ENCODE measurements at regions not wholly inside any gene's neighbourhood (a gene's known extent, or its start where the extent isn't known, plus 50 kb on each side); places are given as distances from the start of the nearest gene placed in this dataset.

DNA sequence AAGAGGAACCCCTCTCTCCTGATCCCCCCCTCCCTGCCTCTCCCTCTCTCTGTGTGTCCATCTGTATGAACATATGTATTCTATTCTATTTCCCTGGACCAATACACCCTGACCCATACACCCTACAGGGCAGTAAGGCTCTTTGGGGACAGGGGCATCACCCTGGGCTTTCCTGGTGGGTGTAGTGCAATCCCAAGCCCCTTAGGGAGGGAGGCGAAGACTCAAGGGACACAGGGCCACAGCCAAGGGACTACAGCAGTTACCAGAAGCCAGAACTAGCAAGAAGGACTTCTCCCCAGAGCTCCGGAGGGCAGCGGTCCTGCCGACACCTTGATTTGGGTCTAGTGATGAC is 214.2 kb upstream of the RAB6C start:
- TF ChIP-seq, protein P1, sequence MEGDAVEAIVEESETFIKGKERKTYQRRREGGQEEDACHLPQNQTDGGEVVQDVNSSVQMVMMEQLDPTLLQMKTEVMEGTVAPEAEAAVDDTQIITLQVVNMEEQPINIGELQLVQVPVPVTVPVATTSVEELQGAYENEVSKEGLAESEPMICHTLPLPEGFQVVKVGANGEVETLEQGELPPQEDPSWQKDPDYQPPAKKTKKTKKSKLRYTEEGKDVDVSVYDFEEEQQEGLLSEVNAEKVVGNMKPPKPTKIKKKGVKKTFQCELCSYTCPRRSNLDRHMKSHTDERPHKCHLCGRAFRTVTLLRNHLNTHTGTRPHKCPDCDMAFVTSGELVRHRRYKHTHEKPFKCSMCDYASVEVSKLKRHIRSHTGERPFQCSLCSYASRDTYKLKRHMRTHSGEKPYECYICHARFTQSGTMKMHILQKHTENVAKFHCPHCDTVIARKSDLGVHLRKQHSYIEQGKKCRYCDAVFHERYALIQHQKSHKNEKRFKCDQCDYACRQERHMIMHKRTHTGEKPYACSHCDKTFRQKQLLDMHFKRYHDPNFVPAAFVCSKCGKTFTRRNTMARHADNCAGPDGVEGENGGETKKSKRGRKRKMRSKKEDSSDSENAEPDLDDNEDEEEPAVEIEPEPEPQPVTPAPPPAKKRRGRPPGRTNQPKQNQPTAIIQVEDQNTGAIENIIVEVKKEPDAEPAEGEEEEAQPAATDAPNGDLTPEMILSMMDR (IDR thresholded peaks at IDR 0.05) = no peak
- TF ChIP-seq POLR2A (IDR thresholded peaks at IDR 0.05) = no peak

Data from Peyer's patch (tissue), 4 donors.